ENCODE measurements at regions not wholly inside any gene's neighbourhood (a gene's known extent, or its start where the extent isn't known, plus 50 kb on each side); places are given as distances from the start of the nearest gene placed in this dataset.

GRCh38 chr2:220930271-220931076 is 641.6 kb downstream of the EPHA4 start:
- no peak for DNase-seq (ENCODE audit: low spot score)
- in situ Hi-C loops (cut with MboI; ENCODE audit: low pct_unique_long_range_greater_than_20kb, low sequenced_read_pairs, unreplicated experiment): no loop called here
- TF ChIP-seq CTCF (IDR thresholded peaks at IDR 0.05; ENCODE audit: extremely low read depth, insufficient read depth, missing control alignments): no peak

GRCh38 chr2:220931491-220931890 is 640.6 kb downstream of the EPHA4 start:
- in situ Hi-C loops (cut with MboI; ENCODE audit: low pct_unique_long_range_greater_than_20kb, low sequenced_read_pairs, unreplicated experiment): no loop called here
- no peak for TF ChIP-seq CTCF (IDR thresholded peaks at IDR 0.05; ENCODE audit: extremely low read depth, insufficient read depth, missing control alignments)

GRCh38 chr2:220932041-220932440 is 640.1 kb downstream of the EPHA4 start:
- in situ Hi-C loops (cut with MboI; ENCODE audit: low pct_unique_long_range_greater_than_20kb, low sequenced_read_pairs, unreplicated experiment): no loop called here
- DNase-seq (ENCODE audit: low spot score): no peak
- TF ChIP-seq CTCF (IDR thresholded peaks at IDR 0.05; ENCODE audit: extremely low read depth, insufficient read depth, missing control alignments): no peak

More at GRCh38 chr2:220931491-220931890, 640.6 kb downstream of the EPHA4 start:
- DNase-seq (ENCODE audit: low spot score): no peak

- in situ Hi-C loops (cut with MboI; ENCODE audit: low pct_unique_long_range_greater_than_20kb, low sequenced_read_pairs, unreplicated experiment): no loop called here
- DNase-seq (ENCODE audit: low spot score): no peak
- no peak for TF ChIP-seq CTCF (IDR thresholded peaks at IDR 0.05; ENCODE audit: extremely low read depth, insufficient read depth, missing control alignments)
Observed at GRCh38 chr2:220935789-220936321, 636.2 kb downstream of the EPHA4 start.

- in situ Hi-C loops (cut with MboI; ENCODE audit: low pct_unique_long_range_greater_than_20kb, low sequenced_read_pairs, unreplicated experiment): no loop called here
- TF ChIP-seq CTCF (IDR thresholded peaks at IDR 0.05; ENCODE audit: extremely low read depth, insufficient read depth, missing control alignments): no peak
- no peak for DNase-seq (ENCODE audit: low spot score)
Observed at GRCh38 chr2:220936641-220937197, 635.4 kb downstream of the EPHA4 start.

GRCh38 chr2:220937245-220937644 is 634.9 kb downstream of the EPHA4 start:
- no peak for TF ChIP-seq CTCF (IDR thresholded peaks at IDR 0.05; ENCODE audit: extremely low read depth, insufficient read depth, missing control alignments)
- in situ Hi-C loops (cut with MboI; ENCODE audit: low pct_unique_long_range_greater_than_20kb, low sequenced_read_pairs, unreplicated experiment): no loop called here
- no peak for DNase-seq (ENCODE audit: low spot score)
